GM19397 (cell line): ENCODE measurements at regions not wholly inside any gene's neighbourhood (a gene's known extent, or its start where the extent isn't known, plus 50 kb on each side); places are given as distances from the start of the nearest gene placed in this dataset.

Experiments used
- ATAC-seq: cut with Tn5 transposase; IDR thresholded peaks from one replicate; pipeline ENCODE4 v1.9.1; 2021; ENCODE audit warnings: mild to moderate bottlenecking, moderate library complexity; ENCODE audit not compliant: unreplicated experiment

GRCh38 chr7:46357851-46358250, 436.8 kb upstream of the IGFBP3 start:
- no peak for ATAC-seq

DNA sequence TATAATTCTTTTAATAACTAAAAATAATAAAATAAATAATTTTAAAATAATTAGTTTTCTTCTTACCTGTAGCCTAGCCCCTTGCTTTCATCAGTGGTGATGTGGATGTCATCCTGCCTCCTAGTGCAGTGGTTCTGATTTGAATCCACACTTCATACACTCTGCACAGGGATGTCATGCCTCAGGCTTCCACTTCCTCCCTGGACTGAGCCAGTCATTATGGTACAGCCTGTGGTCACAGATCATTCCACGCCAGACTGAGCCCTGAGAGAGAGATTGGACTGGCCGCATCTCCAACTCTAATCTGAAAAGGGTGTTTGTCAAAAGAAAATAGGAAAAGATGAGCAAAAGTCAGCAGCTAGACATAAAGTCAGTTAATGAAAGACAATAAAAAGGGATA, 436.2 kb upstream of the IGFBP3 start:
- no peak for ATAC-seq

DNA sequence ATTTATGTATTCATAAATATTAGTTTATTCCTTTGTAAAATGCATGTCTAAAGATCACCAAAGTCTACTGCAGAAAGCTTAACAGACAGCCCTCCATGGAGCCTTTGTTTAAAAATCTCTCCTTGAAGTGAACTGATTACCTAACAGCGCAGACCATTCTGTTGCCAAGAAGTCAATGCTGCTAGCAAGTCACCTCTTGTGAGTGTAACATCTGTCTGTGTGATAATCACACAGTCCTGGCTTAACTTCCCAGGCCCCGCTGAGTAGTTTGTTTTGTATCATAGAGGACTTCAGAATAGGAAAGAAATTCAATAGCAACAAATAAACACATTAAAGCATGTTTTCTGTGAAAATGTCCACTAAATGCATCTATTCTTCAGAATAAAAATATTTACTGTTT, 435.3 kb upstream of the IGFBP3 start:
- ATAC-seq, result no peak

DNA sequence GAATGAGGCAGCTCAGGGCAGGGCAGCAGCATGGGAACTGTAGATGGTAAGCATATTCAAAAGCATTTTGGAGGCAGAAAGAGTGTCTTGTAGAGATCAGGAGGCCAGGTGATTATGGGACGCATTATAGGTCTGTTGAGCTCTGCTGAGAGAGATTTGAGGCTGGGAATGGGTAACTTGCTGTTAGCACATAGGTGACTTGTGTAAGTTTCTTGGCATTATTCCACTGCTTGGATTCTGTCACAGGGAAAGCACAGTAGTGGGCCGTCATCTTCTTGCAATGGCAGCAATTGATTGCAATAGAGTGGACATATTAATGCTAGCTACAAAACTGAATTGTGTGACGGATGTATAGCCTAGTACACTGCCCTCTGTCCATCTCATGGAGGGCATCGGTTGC, 434.3 kb upstream of the IGFBP3 start:
- ATAC-seq, result no peak

DNA sequence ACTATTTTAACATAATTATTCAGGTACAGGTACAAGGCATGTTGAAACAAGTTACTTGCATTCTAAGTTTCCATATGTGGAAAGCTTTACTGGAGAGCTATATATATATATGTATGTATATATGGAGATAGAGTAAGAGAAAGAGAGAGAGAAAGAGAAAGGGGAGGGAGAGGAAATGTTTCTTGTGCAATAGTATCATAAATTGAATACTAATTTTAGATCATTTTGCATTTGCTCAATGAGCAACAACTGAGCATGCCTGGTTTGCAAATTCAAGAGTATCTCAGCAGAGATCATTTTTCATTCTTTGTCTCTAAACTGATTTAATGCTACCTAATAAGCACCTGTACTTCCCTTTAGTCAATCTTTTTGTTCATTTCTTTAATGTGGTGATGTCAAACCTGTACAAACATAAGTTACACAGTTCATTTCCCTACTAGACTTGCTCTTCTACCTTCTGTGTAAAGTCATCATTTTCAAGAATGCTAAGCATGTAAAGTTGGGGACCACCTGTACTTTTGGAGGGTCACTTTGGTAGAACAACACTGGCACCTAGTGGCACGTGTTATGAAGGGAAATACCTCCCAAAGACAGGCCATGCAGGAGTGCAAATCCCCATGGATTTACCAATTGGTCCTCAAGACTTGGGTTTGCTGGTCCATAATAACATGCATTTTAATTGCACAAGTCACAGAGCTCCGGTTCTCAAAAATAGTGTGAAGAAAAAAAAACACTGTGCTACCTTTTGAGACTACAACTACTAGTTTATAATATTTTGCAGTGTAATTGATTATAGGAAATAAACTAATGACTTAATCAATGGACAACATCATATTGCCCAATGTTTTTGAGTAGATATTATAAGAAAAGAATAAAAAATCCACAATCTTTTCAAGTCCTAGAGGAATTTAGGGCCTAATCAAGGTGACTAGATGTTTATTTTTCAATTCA, 431.2 kb upstream of the IGFBP3 start:
- ATAC-seq, result no peak

DNA sequence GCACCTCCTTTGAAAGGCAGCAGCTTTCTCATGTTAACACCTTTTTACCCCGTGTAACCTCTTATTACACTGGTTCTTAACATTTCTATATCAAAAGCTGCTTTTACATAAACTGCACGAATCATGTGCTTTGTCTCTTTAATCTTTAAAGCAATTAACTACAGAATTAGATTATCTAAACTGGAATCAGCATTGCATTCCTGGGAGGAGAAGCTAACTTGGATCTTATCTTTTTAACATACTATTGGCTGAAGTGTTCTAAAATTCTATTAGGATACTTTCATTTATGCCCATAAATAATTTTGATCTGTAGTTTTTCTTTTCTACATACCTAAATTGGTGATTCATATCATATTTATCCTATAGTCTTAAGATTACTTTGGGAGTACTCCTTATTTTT, 428.4 kb upstream of the IGFBP3 start:
- no peak for ATAC-seq

- no peak for ATAC-seq
Measured at GRCh38 chr7:46344533-46344932, 423.5 kb upstream of the IGFBP3 start.

- ATAC-seq, result no peak
Measured at GRCh38 chr7:46343802-46344201, 422.7 kb upstream of the IGFBP3 start.

GRCh38 chr7:46322937-46323336, 401.9 kb upstream of the IGFBP3 start:
- no peak for ATAC-seq

GRCh38 chr7:46321556-46322205, 400.6 kb upstream of the IGFBP3 start:
- no peak for ATAC-seq

DNA sequence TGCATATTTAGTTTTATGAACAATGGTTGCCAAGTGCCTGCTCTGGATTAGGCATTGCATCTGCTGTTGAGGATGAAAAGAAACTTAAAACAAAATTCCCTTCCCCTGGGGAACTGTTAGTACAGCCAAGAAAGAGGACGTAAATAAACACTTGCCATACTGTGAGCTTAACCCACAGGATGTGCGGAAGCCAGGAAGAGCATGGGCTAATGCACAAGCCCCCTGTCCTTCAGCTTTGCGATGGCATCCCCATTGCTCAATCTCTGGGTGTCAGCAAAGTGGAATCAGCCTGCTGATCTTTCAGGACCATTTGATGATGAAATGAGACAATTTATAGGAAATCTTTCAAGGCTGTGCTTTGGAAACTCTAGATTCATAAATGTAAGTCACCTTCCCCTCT, 399.9 kb upstream of the IGFBP3 start:
- ATAC-seq, result no peak

GRCh38 chr7:46319841-46320240, 398.8 kb upstream of the IGFBP3 start:
- ATAC-seq, result no peak

GRCh38 chr7:46318276-46318675, 397.2 kb upstream of the IGFBP3 start:
- ATAC-seq, result no peak

DNA sequence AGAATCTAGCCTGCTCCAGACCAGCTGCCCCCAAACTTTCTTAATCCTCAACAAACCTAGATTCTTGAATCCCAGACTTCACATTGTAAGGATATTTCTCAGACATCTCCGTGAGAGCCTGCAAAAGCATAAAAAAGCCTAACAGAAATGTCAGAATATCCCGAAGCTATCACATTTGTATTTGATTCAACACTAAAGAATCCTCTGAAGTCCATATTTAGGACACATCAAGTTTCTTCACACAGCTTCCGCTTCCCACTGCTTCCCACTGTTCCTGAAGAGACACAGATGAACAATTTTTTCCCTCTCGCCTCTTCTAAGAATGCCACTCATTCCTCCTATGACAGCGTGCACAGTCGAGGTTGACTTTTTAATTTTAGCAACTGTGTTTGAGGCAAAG, 396.2 kb upstream of the IGFBP3 start:
- ATAC-seq, result no peak

- ATAC-seq, result no peak
Measured at GRCh38 chr7:46315891-46316290, 394.8 kb upstream of the IGFBP3 start.

DNA sequence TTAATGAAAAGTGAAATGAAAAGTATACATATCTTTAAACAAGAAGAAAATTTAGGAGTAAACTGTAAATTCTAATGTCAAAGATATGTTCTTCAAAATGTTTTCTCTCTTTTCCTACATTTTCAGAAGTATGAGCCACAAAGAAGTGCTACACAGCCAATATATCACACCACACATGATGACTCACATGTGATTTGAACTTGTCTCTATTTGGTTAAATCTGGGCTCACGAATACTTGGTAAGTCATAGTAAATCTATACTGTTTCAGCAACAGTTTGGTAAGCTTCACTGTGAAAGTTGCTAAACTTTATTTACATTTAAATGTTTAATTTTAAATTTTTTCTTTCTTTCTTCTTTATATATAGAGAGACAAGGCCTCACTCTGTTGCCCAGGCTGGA, 380.6 kb upstream of the IGFBP3 start:
- no peak for ATAC-seq

GRCh38 chr7:46297515-46297914, 376.4 kb upstream of the IGFBP3 start:
- no peak for ATAC-seq

GRCh38 chr7:46296526-46296925, 375.5 kb upstream of the IGFBP3 start:
- ATAC-seq, result no peak

GRCh38 chr7:46294381-46294780, 373.3 kb upstream of the IGFBP3 start:
- no peak for ATAC-seq

DNA sequence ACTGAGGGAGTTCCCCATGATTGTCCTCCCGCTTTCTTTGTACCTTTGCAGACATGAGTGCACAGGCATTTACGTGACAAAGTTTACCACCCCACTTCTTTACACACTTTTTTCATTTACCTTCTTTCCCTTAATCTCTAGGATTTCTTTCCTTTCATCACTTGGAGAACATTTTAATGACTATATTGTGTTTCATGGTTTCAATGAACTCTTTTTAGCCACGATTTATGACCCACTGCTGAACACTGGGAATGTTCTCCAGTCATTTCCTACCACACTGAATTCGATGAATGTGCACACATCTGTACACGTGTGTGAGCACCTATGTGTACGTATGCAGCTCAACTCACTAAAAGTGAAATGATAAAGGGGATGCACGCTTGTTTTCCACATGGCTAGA, 371.7 kb upstream of the IGFBP3 start:
- ATAC-seq, result no peak

DNA sequence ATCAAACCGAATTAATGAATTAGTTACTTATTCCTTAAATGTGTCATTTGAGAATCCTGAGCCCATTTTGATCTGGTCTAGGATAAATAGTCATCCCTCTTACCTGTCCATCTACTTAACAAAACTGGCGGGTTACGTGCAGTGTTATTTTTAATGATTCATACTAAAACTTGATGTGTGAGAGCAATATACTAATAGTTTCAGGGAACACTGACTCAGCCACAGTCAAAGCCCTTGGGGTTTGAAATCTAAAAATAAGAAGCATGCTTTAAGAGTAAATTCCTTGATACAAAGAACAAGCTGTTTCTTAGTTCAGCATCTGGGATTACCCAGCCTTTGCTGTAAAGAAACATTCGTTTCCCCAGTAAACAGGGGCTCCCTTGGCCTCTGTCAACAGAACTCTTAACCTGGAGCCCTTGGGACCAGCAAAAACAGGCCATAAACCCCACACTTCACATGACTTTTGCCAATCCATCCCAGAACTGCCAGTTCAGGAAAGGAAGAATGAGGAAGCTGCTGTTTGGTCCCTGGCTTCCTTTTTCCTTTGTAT, 370.6 kb upstream of the IGFBP3 start:
- no peak for ATAC-seq

DNA sequence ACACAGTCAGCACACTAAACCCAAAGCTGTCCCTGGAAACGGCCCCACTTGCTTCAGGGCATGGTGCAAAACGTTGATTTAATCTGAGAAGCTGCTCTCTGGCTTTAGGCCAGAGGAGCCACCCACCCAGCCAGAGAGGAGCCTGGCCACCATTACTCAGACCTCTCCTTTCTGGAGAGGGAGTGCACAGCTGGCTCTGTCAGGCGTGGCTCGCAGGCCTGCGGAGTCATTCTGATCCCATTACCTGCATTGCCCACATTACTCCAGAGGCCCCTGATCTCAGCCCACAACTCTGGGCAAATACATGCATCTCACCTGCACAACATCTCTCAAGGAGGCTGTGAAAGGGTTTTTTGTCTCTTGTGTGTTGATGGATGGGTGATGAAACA, 370.0 kb upstream of the IGFBP3 start:
- peak; percentile 66 for ATAC-seq
